ENCODE measurements at regions not wholly inside any gene's neighbourhood (a gene's known extent, or its start where the extent isn't known, plus 50 kb on each side); places are given as distances from the start of the nearest gene placed in this dataset.
A peak's percentile ranks its signal among the peaks of the same experiment; 100 is the strongest.

DNA sequence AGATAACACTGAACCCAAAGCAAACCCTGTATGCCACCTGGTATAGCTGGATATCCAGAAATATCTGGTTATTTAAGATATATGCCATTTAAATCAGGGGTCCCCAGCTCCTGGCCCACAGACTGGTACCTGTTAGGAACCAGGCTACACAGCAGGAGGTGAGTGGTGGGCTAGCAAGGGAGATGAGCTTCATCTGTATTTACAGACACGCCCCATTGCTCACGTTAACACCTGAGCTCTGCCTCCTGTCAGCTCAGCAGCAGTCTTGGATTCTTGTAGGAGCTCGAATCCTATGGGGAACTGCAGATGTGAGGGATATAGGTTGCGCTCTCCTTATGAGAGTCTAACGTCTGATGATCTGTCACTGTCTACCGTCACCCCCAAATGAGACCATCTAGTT is 646.6 kb downstream of the TLE4 start:
- DNase-seq (no peak), ATAC-seq (no peak)

DNA sequence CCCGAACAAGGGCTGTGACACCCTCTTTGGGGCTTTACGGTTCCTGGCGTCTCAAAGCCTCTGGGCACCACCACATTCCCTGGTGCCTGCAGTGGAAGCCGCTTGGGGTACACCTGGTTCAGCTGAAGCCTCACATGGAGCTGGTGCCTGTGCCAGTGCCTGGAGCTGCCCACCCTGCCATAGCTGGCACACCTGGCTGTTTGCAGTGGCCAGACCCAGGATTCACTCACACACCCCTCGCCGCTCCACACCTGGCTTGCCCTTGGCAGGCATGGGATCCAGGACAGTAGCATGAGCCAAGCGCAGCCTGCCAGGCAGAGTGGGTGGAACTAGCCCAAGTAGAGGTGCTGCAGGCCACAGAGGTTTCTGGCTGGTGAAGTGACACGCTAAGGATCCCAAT is 641.8 kb downstream of the TLE4 start:
- ATAC-seq (no peak), DNase-seq (no peak)

DNA sequence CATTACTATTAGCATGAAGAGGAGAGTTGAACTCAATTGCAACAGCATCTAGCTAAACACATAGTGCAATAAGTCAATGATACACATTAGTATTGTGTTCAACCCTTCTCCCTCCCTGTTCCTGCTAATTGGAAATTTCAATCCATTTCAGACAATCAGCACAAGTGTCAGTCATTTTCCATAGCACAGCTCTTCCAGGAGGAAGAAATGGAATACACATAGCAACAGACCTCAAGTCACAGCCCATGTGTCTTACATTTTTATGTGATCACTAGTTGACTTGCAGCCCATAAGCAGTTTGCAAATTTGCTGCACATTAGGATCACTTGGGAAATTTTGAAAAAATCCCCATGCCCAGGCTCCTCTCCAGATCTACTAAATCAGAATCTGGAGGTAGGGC is 636.9 kb downstream of the TLE4 start:
- DNase-seq (no peak), ATAC-seq (no peak)

DNA sequence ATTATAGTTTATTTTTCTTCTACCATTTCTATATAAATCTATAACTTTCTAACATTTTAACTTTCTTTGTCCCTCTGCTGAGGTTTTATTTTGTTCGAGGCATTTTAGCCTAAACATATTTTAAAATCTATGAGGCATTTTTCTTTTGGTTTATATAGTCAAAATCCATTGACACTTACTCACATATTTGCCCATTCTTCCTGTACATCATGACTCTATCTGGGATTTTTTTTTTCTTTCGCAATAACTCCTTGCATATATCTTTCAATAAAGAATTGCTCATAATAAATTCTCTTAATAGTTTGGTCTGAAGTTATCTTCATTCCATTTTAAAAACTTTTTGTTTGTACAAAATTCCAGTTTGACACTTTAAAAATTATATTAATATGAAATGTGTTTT is 632.3 kb downstream of the TLE4 start:
- no peak for ATAC-seq
- no peak for DNase-seq

DNA sequence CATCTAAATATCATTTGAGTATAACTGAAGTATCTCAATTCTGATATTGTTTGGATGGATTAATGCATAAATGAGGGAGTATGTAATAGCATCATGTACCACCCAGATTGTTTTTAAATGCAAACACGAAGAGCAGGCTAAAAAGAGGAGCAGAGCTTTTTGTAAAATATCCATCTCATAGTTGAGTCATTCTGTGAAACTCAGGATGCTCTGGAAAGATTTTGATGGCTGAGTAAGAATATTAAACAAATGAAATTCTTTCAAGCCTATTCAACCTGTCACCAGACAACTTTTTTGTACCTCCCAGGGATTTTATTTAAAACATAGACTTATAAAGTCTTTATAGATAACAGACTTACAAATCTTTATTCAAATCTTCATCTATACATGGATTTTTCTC is 625.9 kb downstream of the TLE4 start:
- ATAC-seq, result no peak
- no peak for DNase-seq

DNA sequence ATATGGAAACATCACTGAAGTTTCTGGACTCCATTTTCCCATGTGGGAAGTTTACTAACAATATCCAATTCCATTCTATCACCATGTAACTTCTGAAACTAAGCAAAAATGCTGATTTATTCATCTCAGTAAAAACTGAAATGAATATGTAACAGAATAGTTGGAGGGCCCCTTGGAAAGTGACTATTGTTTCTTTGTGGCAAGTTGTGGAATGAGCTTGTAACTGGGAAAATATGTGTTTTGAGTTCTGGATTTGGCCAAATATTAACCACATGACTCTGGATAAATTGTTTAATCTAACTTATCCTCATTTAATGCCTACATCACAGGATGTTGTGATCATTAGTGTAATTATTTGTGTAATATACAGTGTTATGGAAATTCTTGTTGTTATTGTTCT is 619.3 kb downstream of the TLE4 start:
- ATAC-seq, result no peak
- no peak for DNase-seq

DNA sequence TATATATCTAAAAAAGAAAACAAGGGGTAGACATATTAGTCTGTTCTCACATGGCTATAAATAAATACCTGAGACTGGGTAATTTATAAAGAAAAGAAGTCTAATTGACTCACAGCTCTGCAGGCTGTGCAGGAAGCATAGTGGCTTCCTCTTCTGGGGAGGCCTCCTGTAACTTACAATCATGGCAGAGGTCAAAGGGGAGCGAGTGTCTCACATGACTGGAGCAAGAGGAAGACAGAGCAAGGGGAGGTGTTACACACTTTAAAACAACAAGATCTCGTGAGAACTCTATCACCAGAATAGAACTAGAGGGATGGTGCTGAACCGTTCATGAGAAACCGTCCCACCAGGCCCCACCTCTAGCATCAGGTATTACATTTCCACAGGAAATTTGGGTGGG is 616.8 kb downstream of the TLE4 start:
- DNase-seq (no peak), ATAC-seq (no peak)

DNA sequence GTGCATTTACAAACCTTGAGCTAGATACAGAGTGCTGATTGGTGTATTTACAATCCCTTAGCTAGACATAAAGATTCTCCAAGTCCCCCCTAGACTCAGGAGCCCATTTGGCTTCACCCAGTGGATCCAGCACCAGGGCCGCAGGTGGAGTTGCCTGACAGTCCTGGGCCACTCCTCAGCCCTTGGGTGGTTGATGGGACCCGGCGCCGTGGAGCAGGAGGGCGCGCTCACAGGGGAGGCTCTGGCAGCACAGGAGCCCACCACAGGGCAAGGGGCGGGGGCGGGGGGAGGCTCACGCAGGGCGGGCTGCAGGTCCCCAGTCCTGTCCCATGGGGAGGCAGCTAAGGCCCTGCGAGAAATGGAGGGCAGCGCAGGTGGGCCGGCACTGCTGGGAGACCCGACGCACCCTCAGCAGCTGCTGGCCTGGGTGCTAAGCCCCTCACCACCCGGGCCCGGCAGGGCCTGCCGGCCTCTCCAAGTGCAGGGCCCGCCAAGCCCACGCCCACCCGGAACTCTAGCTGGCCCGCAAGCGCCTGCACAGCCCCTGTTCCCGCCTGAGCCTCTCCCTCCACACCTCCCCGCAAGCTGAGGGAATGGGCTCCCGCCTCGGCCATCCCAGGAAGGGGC is 613.5 kb downstream of the TLE4 start:
- DNase-seq, result no peak
- ATAC-seq, result no peak

DNA sequence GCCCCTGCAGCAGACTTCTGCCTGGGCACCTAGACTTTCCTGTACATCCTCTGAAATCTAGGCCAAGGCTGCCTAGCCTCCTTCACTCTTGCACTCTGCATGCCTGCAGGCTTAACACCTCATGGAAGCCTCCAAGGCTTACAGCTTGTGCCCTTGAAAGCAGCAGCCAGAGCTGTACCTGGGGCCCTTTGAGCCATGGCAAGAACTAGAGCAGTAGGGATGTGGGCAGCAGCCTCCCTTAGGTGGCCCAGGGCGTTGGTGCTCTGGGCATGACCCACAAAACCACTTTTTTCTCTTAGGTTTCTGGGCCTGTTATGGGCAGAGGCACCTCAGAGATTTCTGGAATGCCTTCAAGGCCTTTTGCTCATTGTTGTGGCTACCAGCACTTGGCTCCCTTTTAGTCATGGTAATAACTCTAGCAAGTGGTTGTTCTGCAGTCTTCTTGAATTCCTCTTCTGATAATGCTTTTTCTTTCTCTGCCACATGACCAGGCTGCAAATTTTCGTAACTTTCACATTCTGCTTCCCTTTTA is 606.2 kb downstream of the TLE4 start:
- DNase-seq (no peak), ATAC-seq (no peak)

DNA sequence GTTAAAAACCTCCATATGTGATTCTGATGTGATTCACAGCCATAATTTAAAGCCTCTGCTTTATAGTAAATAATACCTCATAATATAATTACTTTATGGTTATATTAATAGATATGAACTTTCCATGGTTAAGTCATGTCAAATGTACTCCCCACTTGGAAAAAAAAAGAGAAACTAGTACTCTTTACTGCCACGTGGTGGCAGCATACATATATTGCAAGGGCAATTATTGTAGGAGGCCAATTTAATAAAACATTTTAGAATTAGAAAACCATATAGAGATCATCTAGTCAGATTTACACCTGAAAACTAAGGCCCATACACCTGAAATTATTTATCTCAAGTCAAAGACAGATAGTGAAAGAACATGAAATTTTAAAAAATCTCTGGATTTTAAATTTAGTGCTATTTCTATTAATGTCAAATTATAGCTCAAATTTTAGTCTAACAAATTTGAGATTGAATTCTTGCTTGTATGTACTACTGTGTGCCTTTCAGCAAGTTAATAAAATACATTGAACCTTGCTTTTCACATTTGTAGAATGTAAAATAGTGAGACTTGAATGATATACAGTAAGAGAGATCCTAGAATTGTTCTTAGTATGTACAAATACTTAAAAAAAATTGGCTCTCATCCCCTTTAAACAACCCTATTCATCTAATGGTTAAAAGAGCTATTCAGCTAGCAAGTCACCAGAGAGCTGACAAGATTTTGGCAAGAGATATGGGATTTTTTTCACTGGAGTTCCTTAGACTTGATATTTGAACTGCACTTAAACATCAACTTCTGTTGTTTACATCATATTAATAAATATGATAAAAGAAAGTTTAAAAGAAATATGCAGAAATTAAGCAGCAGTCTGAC is 603.8 kb downstream of the TLE4 start:
- ATAC-seq, result no peak
- peak; percentile 7 for DNase-seq

DNA sequence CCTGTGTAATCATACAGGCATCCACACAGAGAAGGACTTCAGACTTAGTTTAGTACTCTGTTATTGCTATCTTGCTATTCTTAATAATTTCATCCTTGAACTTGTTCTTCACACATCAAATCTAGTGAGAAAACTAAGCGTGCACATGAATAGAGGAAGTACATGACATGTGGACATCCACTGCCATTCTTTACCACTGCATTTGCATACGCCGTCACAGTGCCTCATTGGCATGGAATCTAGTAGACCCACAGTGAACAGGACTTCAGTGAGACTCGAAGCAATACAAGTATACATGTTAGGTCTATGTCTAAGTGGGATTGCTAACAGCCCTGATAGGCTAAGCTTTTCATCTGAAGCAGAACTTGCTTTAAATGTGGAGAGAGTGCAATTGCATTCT is 592.1 kb downstream of the TLE4 start:
- no peak for DNase-seq
- ATAC-seq, result no peak

DNA sequence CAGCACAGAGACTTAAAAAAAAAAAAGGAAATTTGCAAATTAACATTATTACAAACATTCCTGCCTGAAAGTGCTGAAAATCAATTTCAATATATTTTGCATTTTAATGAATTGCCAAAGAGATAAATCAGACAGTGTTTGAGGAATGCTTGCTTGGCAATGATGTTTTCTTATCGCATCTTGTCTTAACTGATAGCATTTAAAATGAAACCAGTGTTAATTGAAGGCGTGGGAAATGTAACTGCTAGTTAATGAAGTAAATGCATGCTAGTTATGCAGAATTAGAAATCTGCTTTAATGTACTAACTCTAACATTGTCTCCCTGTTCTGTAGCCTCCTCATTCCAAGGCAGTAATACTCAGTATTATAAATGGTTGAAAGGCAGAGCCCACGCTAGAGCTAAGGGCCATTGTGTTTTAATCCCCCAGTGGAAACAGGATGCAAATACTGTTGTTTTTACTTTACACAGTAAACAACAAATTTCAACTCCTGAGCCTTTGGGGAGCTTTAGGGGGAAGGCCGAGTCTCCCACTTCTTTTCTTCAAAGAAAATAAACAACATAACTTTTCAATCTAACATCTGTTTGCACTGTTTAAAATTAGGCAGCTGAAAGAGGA is 586.9 kb downstream of the TLE4 start:
- no peak for ATAC-seq
- no peak for DNase-seq

DNA sequence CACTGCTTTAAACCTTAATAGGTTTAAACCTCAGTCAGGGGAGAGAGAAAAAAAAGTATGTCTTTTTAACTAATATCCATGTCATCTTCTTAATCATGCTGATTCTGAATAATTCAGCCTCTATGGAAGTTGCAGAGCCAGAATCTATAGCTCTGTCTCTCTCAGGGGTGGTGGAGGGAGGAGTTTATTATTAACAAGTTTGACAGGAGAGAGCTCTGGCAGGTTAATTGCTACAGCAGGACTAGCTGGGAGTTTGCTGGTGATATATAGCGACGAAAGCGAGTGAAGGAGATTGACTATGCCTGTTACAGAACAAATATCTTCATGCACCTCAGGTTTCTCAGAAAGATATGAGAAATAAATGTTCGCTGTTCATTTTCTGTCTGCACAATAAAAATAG is 586.4 kb downstream of the TLE4 start:
- no peak for ATAC-seq
- DNase-seq, result no peak

DNA sequence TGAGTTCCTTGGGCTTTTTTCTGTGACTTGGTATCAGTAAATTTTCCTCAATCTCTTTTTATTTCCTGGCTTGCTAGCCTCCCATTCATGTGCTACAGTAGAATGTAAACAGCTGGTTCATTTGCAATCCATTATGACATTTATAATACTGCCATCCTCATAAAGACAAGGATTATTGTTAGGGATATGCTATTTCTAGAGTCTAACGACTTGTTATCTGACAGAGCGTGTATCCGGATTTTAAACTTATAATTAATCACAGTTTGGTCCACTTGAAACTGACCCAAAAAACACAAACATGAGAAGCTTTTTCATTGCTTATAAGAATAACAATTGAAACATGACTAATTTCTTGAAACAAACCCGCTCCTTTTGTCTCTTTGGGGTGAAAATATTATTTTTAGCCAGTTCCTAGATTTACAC is 585.8 kb downstream of the TLE4 start:
- DNase-seq, result no peak
- no peak for ATAC-seq

DNA sequence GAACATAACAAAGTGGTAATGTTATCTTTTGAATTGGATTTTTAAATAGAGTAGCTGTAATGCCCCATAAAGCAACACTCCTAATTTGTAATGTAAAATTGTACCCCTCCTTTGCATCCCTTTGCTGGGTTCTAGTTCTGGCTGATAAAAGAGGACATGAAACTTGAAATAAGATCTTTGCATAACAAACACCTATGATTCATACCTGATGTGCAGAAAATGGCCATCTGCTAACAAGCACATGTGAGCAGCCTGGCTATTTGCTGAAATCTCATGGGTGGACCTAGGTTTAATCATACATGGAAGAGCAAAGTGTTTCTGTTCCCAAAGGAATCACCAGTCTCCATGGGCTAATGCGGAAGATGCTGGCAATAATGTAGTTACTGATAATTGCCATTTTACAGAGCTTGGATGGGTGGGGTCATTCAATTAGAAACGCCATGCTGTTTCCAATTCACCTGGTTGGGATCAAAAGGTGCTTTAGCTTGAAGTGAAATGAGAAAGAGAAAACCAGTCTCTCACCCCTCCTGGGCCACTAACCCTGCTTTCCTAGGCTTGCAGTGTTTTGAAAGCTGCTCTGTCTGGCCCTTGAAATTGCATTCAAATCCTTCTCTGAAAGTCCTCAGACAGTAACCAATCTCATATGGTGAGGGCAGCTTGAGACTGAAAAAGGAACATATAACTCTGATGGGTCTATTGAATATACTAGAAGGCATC is 585.1 kb downstream of the TLE4 start:
- no peak for DNase-seq
- ATAC-seq, result no peak

DNA sequence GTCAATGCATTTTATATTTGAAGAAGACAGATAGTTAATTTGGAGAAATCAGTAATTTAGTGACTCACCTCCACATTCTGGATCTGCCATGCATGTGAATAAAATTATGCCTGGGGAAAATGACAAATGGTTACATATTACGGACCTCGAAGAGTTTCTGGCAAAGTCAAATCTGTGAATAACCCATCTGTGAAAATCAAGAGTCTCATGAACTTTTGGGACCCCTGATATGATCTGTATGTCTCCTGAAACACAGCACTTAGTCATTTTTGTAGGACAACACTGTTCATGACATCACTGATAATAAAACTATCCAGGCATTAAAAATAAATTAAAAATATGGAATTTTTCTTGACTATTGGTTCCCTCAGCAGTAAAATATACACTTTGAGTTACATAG is 584.5 kb downstream of the TLE4 start:
- DNase-seq (no peak), ATAC-seq (no peak)

DNA sequence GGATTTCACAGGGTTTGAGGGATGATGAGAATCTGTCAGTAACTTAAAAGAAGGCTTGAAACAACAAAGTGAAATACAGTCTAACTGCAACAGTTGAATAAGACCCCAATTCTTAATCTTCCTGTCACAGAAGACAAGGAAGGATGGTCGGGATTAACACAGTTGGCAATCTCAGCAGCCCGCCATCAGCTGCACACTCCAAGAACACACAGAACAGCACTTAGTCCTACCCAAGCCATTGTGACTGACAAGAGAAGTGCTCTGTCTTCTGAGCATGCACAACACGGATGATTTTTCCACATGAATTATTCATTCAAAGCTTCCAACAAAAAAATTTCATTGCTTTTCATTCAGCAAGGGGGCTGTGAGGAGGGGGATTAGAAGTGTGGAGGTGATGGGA is 576.1 kb downstream of the TLE4 start:
- DNase-seq (no peak), ATAC-seq (no peak)

DNA sequence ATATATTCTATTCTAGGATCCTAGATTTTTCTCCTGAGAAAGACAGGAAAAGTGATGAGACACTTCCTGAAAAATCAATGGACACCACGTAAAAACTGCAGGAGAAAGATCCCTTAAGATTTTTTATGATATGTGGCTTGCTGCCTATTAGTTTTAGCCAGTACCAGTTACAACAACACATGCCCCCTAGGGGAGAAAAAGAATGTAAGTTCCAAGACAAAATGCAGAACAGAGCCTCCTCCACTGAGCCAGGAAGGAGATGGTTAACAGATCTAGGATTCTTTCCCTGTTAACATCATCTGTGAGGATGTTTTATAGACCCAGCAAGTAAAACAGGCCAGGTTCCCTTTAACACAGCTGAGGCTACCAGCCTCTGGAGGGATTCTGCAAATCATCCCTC is 574.7 kb downstream of the TLE4 start:
- ATAC-seq, result no peak
- DNase-seq, result no peak

DNA sequence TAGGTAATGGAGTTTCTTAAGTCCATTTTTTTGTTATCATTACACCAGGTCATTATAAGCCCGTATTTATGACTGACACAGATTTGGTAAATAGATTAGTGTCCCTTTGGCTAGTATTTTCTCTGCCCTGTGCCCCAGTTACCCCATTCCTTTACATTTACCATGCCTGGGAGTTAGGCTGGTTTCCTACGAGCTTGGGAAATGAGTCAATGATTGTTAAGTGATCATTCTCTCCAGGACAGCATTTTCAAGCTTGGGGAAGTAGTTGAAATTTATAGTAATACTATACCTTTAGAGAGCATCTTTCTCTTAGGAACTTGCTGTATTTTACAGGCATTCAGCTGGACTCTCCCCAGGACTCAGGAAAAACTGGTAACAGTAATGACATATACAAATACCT is 573.1 kb downstream of the TLE4 start:
- DNase-seq (no peak), ATAC-seq (no peak)

DNA sequence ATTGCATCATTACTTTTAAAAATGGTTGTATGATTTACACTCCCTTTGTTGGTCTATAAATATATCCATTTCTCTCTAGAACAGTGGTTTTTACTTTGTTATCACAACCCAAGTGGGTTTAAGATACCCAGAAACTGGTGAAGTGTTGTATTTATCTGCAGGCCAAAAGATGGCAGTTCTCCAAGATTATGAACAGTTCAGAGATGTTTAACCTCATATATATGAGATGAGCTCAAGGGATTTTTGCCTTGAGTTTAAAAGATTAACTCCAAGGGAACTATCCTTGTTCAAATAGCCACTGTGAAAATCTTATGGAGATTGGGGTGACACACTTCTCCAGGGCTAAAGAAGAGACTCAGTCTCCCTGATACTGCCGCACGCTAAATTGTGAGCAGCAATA is 572.6 kb downstream of the TLE4 start:
- DNase-seq, result no peak
- no peak for ATAC-seq

DNA sequence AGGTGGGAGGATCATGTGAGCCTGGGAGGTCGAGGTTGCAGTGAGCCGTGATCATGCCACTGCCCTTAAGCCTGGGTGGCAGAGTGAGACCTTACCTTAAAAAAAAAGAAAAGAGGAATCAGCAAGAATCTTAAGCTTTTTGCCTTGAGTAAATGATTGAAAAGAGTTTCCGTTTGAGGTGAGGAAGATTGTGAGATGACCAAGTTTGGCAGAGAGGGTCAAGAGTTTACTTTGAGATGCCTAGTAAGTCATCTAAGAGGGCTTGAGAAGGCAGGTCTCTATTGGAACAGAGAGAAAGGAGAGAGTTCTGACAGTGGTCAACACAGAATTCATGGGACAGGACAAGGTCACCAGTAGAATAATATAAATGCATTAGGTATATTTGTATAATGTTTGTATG is 572.1 kb downstream of the TLE4 start:
- ATAC-seq, result no peak

DNA sequence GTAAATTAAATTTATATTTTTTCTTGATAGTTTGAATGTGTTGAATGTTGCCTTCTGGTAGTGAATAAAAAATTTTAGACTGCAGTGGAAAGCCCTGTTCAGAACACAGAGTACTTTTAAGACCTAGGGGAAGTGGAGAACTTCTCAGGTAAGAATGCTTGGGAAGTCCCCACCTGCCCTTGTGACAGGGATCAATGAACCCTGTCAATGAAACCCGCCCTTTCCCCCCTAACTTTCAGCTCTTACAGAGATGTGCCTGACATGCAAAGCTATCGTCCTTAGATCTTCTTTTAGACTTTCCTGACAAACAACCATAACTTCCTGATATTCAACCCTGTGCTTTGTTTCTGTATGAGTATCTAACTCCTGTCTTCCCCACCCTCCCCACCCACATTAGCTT is 562.7 kb downstream of the TLE4 start:
- DNase-seq (peak; percentile 6), ATAC-seq (peak; percentile 59)

More for the DNA sequence above, 572.1 kb downstream of the TLE4 start:
- no peak for DNase-seq

DNA sequence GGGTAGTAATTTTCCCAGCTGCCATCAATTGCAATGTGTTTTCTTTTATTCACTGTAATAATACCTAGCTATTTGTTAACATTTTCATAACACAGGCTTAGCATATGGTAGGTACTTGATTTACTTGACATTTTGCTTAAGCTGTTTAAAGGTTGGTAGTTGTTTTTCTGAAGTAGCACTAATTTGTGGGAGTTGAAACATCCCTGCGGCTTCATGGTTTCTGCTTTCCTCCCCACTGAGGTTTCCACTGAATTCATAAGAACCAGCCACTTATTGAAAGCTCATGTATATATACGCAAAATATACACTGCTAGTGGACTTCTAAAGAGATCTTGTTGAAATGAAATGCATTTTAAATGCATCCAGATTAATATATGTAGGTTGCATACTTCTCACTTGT is 559.9 kb downstream of the TLE4 start:
- DNase-seq (no peak), ATAC-seq (no peak)

Measured in stimulated activated naive CD8-positive, alpha-beta T cell treated with anti-CD3 and anti-CD28 coated beads, Interleukin-15, Interleukin-2, amounts not matched to agents 100 U/mL and 50 U/mL, for 24 hours (primary cell).